ENCODE measurements at regions not wholly inside any gene's neighbourhood (a gene's known extent, or its start where the extent isn't known, plus 50 kb on each side); places are given as distances from the start of the nearest gene placed in this dataset.

DNA sequence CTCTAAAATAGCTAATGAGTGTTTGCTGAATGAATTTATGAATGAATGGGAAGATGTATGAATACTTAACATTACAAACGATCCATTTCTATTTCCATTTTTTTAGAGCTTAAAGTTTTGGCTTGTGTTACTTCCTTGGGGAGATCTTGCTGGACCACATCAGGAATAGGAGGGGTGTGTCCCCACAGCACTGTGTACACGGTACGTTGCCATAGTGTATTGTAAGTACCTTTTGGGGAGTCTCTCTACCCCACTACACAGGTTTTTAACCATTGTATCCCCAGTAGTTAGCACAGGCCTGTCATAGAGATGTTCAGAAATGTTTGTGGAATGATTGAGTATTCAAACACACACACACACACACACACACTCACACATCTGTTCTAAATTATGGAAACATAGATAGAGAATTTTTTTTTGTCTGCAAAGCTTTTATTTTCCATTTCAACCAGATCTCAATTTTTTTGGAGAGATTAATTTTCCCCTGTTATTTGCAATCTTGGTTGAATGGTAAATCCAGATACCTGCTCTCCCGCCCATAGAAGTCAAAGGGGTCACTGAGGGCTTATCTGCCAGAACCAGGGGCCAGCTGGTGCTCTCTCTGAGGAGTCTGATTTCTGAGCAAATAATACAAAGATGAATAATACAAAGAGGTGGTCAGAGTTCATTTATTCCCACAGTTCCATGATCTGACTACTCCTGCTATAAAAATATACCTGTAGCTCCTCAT lies 471.0 kb downstream of the INSC start:
- Histone ChIP-seq H3K9me3 (no peaks in the 10 kb centered on the region), H3K27me3 (replicated peaks; ENCODE audit: insufficient read depth) (no peaks in the 10 kb centered on the region), H3K27ac (no peak overlapping the region), H3K4me3 (no peak overlapping the region), H3K4me1 (ENCODE audit: control insufficient read depth in 1 of 2, low read depth in 2 of 2) (no peaks in the 10 kb centered on the region), H3K36me3 (no peaks in the 10 kb centered on the region)
- TF ChIP-seq, protein P1, sequence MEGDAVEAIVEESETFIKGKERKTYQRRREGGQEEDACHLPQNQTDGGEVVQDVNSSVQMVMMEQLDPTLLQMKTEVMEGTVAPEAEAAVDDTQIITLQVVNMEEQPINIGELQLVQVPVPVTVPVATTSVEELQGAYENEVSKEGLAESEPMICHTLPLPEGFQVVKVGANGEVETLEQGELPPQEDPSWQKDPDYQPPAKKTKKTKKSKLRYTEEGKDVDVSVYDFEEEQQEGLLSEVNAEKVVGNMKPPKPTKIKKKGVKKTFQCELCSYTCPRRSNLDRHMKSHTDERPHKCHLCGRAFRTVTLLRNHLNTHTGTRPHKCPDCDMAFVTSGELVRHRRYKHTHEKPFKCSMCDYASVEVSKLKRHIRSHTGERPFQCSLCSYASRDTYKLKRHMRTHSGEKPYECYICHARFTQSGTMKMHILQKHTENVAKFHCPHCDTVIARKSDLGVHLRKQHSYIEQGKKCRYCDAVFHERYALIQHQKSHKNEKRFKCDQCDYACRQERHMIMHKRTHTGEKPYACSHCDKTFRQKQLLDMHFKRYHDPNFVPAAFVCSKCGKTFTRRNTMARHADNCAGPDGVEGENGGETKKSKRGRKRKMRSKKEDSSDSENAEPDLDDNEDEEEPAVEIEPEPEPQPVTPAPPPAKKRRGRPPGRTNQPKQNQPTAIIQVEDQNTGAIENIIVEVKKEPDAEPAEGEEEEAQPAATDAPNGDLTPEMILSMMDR (IDR thresholded peaks at IDR 0.05), result no peak
- DNase-seq (ENCODE audit: low spot score), result no peak
- no peak for ATAC-seq (ENCODE audit: insufficient number of reproducible peaks, low FRiP score, low read depth)

DNA sequence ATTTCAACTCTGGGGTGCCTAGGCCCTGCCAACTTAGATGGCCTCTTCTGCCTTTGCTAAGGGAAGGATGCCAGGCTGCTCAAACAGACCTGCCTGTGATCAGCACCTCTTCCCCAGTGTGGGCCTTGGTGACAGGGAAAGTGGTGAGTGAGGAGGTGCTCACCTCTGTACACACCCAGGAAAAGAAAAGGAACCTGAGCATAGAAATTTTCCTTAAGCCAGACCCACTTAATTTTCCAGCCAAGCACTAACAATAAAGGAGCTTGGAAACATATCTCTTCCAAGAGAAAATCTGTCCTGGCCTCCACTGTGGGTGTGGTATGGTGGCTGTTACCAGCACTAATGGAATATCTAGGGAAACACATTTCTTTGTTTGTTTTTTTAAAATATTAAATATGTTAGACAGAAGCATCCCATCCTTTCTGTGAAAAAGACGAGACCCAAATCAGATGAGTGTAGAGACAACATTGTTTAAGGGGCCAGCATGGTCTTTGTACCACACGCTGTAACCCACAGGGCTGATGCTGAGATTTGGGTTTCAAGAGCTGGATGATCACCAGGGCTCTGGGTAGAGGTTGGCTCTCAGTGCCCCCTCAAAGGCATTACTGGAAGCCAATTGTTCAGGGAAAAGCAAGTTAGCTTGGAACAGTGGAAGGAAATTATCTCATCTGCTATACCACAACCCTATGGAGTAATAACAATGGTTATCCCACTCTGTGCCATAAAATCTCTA lies 472.2 kb downstream of the INSC start:
- TF ChIP-seq, protein P1 (IDR thresholded peaks at IDR 0.05), result no peak
- no peak for DNase-seq (ENCODE audit: low spot score)
- Histone ChIP-seq H3K27me3 (replicated peaks; ENCODE audit: insufficient read depth) (no peaks in the 10 kb centered on the region), H3K4me3 (no peak overlapping the region), H3K9me3 (no peaks in the 10 kb centered on the region), H3K27ac (no peak overlapping the region), H3K4me1 (ENCODE audit: control insufficient read depth in 1 of 2, low read depth in 2 of 2) (no peaks in the 10 kb centered on the region), H3K36me3 (no peaks in the 10 kb centered on the region)
- ATAC-seq (ENCODE audit: insufficient number of reproducible peaks, low FRiP score, low read depth), result no peak

DNA sequence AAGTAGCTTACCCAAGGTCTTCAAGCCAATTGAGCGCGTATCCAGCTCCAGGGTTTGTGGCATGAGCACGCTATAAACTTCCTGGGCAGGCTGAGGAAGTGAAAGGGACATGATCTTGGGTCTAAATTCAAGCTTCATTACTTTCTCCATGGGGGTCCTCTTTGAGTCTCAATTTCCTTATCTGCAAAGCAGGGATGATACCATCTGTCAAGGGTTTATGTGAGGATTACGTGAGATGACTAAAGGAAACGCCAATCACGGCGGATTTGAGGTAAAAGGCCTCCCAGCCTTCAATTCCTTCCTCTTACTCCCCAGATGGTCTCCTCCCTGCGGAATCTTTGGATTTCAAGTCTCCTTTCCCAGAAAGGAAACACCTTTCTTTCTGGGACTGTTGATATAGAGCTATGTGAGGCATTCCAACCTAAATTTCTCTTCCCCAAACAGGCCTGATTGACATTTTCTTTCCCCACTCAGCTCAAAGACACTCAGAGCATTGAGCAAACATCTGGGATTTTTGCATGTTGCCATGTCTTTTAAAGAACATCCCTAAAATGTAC lies 474.4 kb downstream of the INSC start:
- H3K27ac ChIP-seq, result no peak overlapping the region
- H3K36me3 ChIP-seq, result no peaks in the 10 kb centered on the region
- no peaks in the 10 kb centered on the region for H3K4me1 ChIP-seq (ENCODE audit: control insufficient read depth in 1 of 2, low read depth in 2 of 2)
- TF ChIP-seq, protein P1 (IDR thresholded peaks at IDR 0.05), result no peak
- H3K9me3 ChIP-seq, result no peaks in the 10 kb centered on the region
- H3K4me3 ChIP-seq, result no peak overlapping the region
- DNase-seq (ENCODE audit: low spot score), result no peak
- ATAC-seq (ENCODE audit: insufficient number of reproducible peaks, low FRiP score, low read depth), result no peak
- no peaks in the 10 kb centered on the region for H3K27me3 ChIP-seq (replicated peaks; ENCODE audit: insufficient read depth)

DNA sequence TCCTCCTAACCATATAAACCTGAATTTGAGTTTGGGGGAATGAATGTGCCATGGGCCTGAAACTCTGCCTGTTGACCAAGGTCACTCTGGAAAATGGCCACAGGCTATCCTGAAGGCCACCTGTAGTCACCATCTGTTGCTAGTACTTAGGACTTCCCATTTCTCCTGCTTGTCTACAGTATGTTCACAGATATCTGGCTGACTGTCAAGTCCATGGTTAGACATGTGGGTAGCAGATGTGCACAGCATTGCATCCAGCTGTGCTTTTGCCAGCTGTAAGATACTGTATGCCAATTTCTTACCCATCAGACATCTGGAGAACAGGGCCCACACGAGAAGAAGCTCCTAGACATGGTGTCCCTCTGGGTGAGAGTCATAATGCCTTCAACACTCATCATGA lies 475.4 kb downstream of the INSC start:
- TF ChIP-seq, protein P1 (IDR thresholded peaks at IDR 0.05), result no peak
- no peak overlapping the region for H3K27ac ChIP-seq
- H3K36me3 ChIP-seq, result no peaks in the 10 kb centered on the region
- no peak overlapping the region for H3K4me3 ChIP-seq
- no peaks in the 10 kb centered on the region for H3K4me1 ChIP-seq (ENCODE audit: control insufficient read depth in 1 of 2, low read depth in 2 of 2)
- H3K27me3 ChIP-seq (replicated peaks; ENCODE audit: insufficient read depth), result no peaks in the 10 kb centered on the region
- no peak for ATAC-seq (ENCODE audit: insufficient number of reproducible peaks, low FRiP score, low read depth)
- no peaks in the 10 kb centered on the region for H3K9me3 ChIP-seq
- DNase-seq (ENCODE audit: low spot score), result no peak

DNA sequence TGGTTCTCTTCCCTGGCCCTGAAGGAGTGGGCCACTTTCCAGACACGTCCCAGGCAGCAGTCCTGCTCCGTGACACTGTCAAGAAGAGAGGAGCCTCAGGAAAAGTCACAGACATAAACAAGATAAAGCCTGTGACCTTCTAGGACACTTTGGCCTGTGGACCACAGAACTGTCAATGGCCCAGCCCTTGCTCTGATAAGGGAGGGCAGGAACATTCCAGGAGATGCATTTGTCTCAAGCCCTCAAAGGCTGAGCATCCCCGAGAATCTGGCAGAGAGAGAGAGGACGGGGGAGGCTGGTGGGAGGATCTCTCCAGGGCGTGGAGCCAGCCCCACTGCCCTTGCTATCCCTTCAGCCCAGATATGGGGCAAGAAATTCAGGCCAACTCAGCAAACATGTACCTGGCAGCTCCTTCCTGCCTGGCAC lies 476.4 kb downstream of the INSC start:
- Histone ChIP-seq H3K4me1 (ENCODE audit: control insufficient read depth in 1 of 2, low read depth in 2 of 2) (peaks cover 0 to 5% of the 10 kb centered on the region in 2 donors), H3K9me3 (no peaks in the 10 kb centered on the region), H3K27me3 (replicated peaks; ENCODE audit: insufficient read depth) (no peaks in the 10 kb centered on the region), H3K27ac (no peak overlapping the region), H3K4me3 (no peak overlapping the region), H3K36me3 (no peaks in the 10 kb centered on the region)
- TF ChIP-seq, protein P1 (IDR thresholded peaks at IDR 0.05), result no peak
- ATAC-seq (ENCODE audit: insufficient number of reproducible peaks, low FRiP score, low read depth) (no peak), DNase-seq (ENCODE audit: low spot score) (no peak)

Data from thoracic aorta (tissue), 2 donors.